GM20000 (cell line): ENCODE measurements at regions not wholly inside any gene's neighbourhood (a gene's known extent, or its start where the extent isn't known, plus 50 kb on each side); places are given as distances from the start of the nearest gene placed in this dataset.

Experiments
- DNase-seq: peaks from one replicate; pipeline ENCODE4 v3.0.0; 2012; ENCODE audit warnings: low spot score
- CTCF ChIP-seq: IDR thresholded peaks from 2 replicates; pipeline ENCODE4 v1.5.1; 2012; ENCODE audit warnings: mild to moderate bottlenecking, control low read depth; ENCODE audit errors: extremely low read depth, missing control alignments

DNA sequence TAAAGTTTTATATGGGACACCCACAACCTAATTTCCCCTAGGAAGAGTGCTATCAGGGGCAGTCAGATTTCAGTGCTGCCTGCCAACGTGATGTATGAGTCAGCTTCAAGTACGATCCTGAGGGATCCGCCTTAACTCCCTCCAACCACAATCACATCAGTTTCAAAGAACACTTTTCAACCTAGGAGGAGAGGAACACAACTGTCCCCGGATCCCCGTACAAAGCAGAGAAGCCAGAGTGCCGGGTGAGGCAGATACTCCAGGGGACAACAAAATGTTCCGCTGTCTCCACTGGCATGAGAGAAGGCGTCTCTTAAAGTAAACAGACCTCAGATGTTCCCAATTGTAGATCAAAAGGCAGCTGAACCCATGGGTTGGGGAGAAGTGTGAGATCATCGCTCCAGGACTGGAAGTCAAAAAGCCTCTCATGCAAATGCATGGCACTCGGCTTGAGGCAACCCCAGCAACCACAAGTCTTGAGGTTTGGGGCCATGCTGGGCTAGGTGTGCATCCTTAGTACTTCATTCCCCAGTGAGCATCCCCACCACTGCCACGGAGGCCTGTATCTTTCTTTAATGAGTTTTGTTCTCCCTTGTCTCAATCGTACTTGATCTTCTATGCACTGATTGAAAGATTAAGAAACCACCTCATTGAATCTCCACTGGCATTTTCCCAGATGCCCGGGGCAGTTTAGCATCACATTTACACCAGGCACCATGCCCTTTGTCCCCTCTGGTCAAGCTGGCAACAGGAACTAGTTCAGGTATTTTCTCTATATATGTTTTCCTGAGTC is 91.0 kb upstream of the CCBE1 start:
- DNase-seq, result no peak
- TF ChIP-seq CTCF, result no peak

- no peak for DNase-seq
- TF ChIP-seq CTCF, result no peak
Observed at GRCh38 chr18:59784694-59785093, 87.5 kb upstream of the CCBE1 start.

- DNase-seq, result peak; percentile 74
- peak; percentile 44 for TF ChIP-seq CTCF
Observed at GRCh38 chr18:59783138-59783537, 85.9 kb upstream of the CCBE1 start.

DNA sequence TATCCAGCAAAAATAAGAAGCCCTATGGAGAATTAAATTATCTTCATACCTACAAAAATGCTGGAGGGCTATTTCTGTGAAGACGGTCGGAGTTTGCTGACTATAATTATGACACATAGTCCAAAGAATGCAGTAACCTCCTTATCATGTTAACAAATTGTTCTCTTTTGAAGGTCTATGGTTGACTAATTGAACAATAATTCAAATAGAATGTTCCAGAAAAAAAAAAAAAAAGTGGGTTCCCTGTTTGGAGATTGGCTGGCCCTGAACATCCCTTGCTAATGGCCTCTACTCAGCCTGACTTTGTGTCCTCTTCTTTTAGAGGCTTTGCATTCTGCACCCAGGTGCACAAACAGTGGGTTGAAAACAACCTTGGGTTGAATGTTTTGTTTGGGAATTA is 82.8 kb upstream of the CCBE1 start:
- no peak for DNase-seq
- TF ChIP-seq CTCF, result no peak

GRCh38 chr18:59778434-59778833 is 81.2 kb upstream of the CCBE1 start:
- no peak for TF ChIP-seq CTCF
- DNase-seq, result no peak

DNA sequence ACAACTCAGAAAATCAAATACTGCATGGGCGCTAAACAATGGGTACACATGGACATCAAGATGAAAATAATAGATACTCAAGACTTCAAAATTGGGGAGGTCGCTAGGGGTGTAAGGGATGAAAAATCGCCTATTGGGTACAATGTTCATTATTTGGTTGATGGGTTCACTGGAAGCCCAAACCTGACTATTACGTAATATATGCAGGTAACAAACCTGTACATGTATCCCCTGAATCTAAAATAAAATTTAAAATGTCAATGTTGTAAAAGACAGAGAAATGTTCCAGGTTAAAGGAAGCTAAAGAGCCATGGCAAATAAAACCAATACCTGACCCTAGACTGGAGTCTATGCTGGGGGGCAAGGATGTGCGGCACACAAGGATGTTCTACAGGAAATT is 80.4 kb upstream of the CCBE1 start:
- no peak for TF ChIP-seq CTCF
- no peak for DNase-seq

- no peak for DNase-seq
- TF ChIP-seq CTCF, result no peak
Observed at GRCh38 chr18:59769129-59769865, 72.1 kb upstream of the CCBE1 start.
